ENCODE measurements at regions not wholly inside any gene's neighbourhood (a gene's known extent, or its start where the extent isn't known, plus 50 kb on each side); places are given as distances from the start of the nearest gene placed in this dataset.

GRCh38 chr12:105983622-105984320, 155.0 kb downstream of the NUAK1 start:
- no peak overlapping the region for H3K4me3 ChIP-seq (ENCODE audit: low read length in 2 of 2)
- H3K4me1 ChIP-seq (ENCODE audit: control insufficient read depth in 2 of 2, insufficient read depth in 2 of 2, low read length in 2 of 2) = no peaks in the 10 kb centered on the region
- no peaks in the 10 kb centered on the region for H3K36me3 ChIP-seq (ENCODE audit: control insufficient read depth in 2 of 2, insufficient read depth in 2 of 2, low read length in 1 of 2)
- DNase-seq (ENCODE audit: low read depth in 6 of 9, low spot score in 9 of 9) = no peak
- 78% methylated on average over 7 of the region's 7 CpGs for WGBS
- H3K9me3 ChIP-seq (ENCODE audit: control insufficient read depth in 2 of 2, insufficient read depth in 1 of 2, low read length in 1 of 2) = no peaks in the 10 kb centered on the region
- H3K27me3 ChIP-seq (ENCODE audit: control insufficient read depth in 2 of 2, insufficient read depth in 1 of 2, low read length in 1 of 2) = no peaks in the 10 kb centered on the region
- no peak overlapping the region for H3K27ac ChIP-seq (ENCODE audit: low read depth in 1 of 2, low read length in 1 of 2)

DNA sequence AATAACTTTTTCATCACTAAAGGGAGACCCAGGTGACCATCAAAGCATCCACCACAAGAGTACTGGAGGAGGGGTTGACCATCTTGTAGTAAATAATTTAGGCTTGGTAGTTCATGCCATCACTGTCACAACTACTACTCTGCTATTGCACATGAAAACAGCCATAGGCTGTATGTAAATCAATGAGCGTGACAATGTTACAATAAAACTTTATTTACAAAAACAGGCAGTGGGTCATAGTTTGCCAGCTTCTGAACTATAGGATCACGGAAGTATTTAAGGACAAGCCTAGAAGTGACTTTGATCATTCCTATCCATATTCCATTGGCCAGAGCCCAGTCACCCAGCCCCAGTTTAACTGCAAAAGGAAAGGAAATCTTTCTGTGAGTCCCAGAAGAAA, 153.4 kb downstream of the NUAK1 start:
- peaks cover 0 to 1% of the 10 kb centered on the region in 2 donors for H3K9me3 ChIP-seq (ENCODE audit: control insufficient read depth in 2 of 2, insufficient read depth in 1 of 2, low read length in 1 of 2)
- WGBS = 70% methylated on average over 2 of the region's 2 CpGs
- no peak for DNase-seq (ENCODE audit: low read depth in 6 of 9, low spot score in 9 of 9)
- H3K27me3 ChIP-seq (ENCODE audit: control insufficient read depth in 2 of 2, insufficient read depth in 1 of 2, low read length in 1 of 2) = no peaks in the 10 kb centered on the region
- no peak overlapping the region for H3K4me3 ChIP-seq (ENCODE audit: low read length in 2 of 2)
- no peaks in the 10 kb centered on the region for H3K36me3 ChIP-seq (ENCODE audit: control insufficient read depth in 2 of 2, insufficient read depth in 2 of 2, low read length in 1 of 2)
- no peak overlapping the region for H3K27ac ChIP-seq (ENCODE audit: low read depth in 1 of 2, low read length in 1 of 2)
- H3K4me1 ChIP-seq (ENCODE audit: control insufficient read depth in 2 of 2, insufficient read depth in 2 of 2, low read length in 2 of 2) = no peaks in the 10 kb centered on the region

DNA sequence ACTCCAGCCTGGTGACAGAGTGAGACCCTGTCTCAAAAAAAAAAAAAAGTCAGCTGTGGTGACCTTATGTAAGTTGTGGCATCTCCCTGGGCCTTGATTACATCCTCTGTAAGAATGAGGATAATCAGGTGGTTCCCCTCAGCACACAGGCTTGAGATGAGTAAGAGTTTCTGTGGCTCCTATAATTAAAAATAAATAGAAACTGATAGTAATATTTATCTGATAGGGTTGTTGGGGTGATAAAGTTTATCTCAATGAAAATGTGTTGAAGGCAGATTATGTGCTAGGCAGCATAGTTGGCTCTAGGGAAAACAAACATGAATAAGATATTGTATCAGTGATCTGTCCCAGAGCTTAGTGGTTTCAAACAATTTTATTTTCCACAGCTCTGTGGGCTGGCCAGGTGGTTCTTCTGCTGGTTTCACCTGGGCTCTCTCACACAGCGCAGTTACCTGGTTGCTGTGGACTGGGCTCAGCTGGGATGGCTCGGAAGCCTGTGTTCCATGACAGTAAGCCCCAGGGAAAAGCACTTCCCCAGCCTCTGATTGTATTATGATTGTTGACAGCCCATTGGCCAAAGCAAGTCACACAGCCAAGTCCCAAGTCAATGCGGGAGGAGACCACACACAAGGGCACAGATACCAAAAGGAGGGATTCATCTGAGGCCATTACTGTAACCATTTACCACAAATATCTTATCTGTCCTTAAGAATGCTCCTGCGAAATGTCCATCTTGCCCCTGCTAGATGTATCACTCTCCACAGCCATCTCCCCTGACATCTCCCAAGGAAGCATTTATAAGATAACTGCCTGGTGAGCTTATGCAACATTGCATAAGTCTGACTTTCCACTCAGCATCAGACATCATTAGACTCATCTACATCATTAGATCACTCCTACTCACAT, 151.7 kb downstream of the NUAK1 start:
- H3K36me3 ChIP-seq (ENCODE audit: control insufficient read depth in 2 of 2, insufficient read depth in 2 of 2, low read length in 1 of 2) = no peaks in the 10 kb centered on the region
- 71% methylated on average over 4 of the region's 4 CpGs for WGBS
- H3K4me3 ChIP-seq (ENCODE audit: low read length in 2 of 2) = no peak overlapping the region
- H3K27ac ChIP-seq (ENCODE audit: low read depth in 1 of 2, low read length in 1 of 2) = no peak overlapping the region
- H3K27me3 ChIP-seq (ENCODE audit: control insufficient read depth in 2 of 2, insufficient read depth in 1 of 2, low read length in 1 of 2) = no peaks in the 10 kb centered on the region
- H3K4me1 ChIP-seq (ENCODE audit: control insufficient read depth in 2 of 2, insufficient read depth in 2 of 2, low read length in 2 of 2) = no peaks in the 10 kb centered on the region
- no peak for DNase-seq (ENCODE audit: low read depth in 6 of 9, low spot score in 9 of 9)
- peaks cover 0 to 1% of the 10 kb centered on the region in 2 donors for H3K9me3 ChIP-seq (ENCODE audit: control insufficient read depth in 2 of 2, insufficient read depth in 1 of 2, low read length in 1 of 2)

DNA sequence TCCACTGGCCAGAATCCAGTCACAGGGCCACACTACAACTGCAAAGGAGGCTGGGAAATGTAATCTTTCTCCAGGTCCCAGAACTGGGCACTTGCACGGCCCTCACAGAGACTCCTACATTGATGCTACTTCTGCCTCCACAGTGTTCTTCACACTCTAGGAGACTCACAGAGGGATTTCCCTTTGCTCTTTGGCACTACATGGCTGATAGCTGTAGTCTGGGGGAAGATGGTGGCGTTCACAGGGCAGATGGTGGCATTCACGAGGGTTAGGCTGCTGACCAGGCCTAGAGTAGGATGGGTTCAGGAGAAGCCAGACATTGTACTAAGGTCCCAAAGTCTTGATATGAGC, 151.1 kb downstream of the NUAK1 start:
- Histone ChIP-seq H3K4me1 (ENCODE audit: control insufficient read depth in 2 of 2, insufficient read depth in 2 of 2, low read length in 2 of 2) (no peaks in the 10 kb centered on the region), H3K4me3 (ENCODE audit: low read length in 2 of 2) (no peak overlapping the region), H3K27ac (ENCODE audit: low read depth in 1 of 2, low read length in 1 of 2) (no peak overlapping the region), H3K27me3 (ENCODE audit: control insufficient read depth in 2 of 2, insufficient read depth in 1 of 2, low read length in 1 of 2) (no peaks in the 10 kb centered on the region), H3K9me3 (ENCODE audit: control insufficient read depth in 2 of 2, insufficient read depth in 1 of 2, low read length in 1 of 2) (peaks cover 0 to 1% of the 10 kb centered on the region in 2 donors), H3K36me3 (ENCODE audit: control insufficient read depth in 2 of 2, insufficient read depth in 2 of 2, low read length in 1 of 2) (no peaks in the 10 kb centered on the region)
- 94% methylated on average over 3 of the region's 3 CpGs for WGBS
- no peak for DNase-seq (ENCODE audit: low read depth in 6 of 9, low spot score in 9 of 9)

DNA sequence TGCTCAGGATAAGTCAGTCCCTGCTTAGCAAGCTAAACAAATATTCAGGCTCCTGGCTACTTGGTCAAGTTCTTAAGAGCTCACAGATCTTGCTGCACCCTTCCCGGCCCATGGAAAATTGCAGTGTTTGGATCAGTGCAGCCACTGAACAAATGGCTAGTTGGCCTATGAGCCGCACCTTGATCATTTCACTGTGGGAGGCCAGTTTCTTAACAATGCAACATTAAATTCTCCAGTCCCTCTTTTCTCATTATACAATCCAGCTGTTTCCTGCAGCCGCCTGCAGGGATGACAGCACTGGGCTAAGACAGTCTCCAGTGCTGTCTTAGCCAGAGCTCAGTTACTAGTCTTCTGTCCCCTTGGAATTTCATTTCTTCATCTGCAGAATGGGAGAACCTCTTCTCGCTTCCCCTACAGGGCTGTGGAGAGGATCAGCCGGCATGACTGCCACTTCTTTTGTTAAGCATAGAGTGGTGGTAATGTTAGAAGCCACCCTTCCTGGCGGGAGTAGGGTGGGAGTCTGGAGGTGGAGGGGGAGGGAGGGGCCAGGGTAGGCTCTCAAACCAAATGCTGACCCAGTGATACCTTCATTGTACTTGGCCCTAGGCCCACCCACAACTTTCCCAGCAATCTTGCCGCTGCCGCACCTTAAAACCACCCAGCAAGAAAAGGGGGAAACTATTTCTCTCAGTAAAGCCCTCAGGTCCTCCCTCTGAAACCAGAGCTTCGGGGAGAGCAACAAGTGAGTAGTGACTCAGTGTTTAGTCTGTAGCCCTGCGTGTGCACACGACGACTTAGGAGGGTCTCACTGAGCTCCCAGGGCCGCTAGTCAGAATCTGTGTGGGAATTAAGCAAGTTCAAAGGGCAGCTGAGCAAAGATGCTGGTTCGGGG, 145.7 kb downstream of the NUAK1 start:
- peaks cover 0 to 2% of the 10 kb centered on the region in 2 donors for H3K4me1 ChIP-seq (ENCODE audit: control insufficient read depth in 2 of 2, insufficient read depth in 2 of 2, low read length in 2 of 2)
- 79% methylated on average over 14 of the region's 14 CpGs for WGBS
- peak overlapping the region in 1 of 2 donors; percentile 5 for H3K27ac ChIP-seq (ENCODE audit: low read depth in 1 of 2, low read length in 1 of 2)
- no peaks in the 10 kb centered on the region for H3K36me3 ChIP-seq (ENCODE audit: control insufficient read depth in 2 of 2, insufficient read depth in 2 of 2, low read length in 1 of 2)
- no peak for DNase-seq (ENCODE audit: low read depth in 6 of 9, low spot score in 9 of 9)
- no peaks in the 10 kb centered on the region for H3K27me3 ChIP-seq (ENCODE audit: control insufficient read depth in 2 of 2, insufficient read depth in 1 of 2, low read length in 1 of 2)
- H3K4me3 ChIP-seq (ENCODE audit: low read length in 2 of 2) = no peak overlapping the region
- peaks cover 0 to 1% of the 10 kb centered on the region in 2 donors for H3K9me3 ChIP-seq (ENCODE audit: control insufficient read depth in 2 of 2, insufficient read depth in 1 of 2, low read length in 1 of 2)

DNA sequence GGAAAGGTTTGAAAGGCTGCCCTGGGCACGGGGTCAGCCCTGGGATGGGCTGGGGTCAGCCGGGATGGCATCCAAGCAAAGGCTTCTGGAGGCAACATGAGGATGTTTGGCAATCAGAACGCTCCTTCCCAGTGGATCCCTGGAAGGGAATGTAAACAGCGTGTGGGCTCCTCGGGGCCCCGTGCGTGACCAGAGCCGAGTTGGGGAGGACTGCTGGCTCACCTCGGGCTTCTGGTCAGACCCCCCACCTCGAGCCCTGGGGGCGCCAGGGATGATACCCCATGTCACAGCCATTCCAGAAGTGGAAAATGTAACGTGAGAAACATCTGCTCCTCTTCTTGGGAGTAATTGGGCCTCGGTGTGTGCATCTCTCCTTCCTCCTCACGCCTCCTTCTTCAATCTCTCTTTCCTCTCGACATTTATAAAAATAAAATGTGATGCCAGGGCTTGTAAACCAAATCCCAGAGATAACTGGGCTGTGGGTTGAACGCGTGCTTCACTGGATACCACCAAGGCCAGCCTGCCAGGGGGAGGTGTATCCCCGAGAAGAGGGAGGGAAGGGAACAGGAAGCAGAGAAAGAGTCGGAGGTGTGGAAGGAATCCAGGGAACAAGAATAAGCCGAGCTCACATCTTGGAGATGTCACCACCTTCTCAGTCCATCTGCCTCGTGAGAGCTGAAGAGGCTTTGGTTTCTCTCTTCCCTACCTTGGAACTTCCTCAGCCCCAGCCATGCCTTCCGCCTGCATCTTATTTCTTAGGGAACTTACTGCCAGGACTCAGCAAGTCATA, 144.8 kb downstream of the NUAK1 start:
- DNase-seq (ENCODE audit: low read depth in 6 of 9, low spot score in 9 of 9) = no peak
- no peak overlapping the region for H3K4me3 ChIP-seq (ENCODE audit: low read length in 2 of 2)
- H3K36me3 ChIP-seq (ENCODE audit: control insufficient read depth in 2 of 2, insufficient read depth in 2 of 2, low read length in 1 of 2) = no peaks in the 10 kb centered on the region

GRCh38 chr12:105995961-105996431, 142.8 kb downstream of the NUAK1 start:
- 97% methylated on average over 4 of the region's 4 CpGs for WGBS
- Histone ChIP-seq H3K4me1 (ENCODE audit: control insufficient read depth in 2 of 2, insufficient read depth in 2 of 2, low read length in 2 of 2) (peaks cover 0 to 2% of the 10 kb centered on the region in 2 donors), H3K27me3 (ENCODE audit: control insufficient read depth in 2 of 2, insufficient read depth in 1 of 2, low read length in 1 of 2) (no peaks in the 10 kb centered on the region), H3K9me3 (ENCODE audit: control insufficient read depth in 2 of 2, insufficient read depth in 1 of 2, low read length in 1 of 2) (no peaks in the 10 kb centered on the region), H3K36me3 (ENCODE audit: control insufficient read depth in 2 of 2, insufficient read depth in 2 of 2, low read length in 1 of 2) (no peaks in the 10 kb centered on the region), H3K27ac (ENCODE audit: low read depth in 1 of 2, low read length in 1 of 2) (no peak overlapping the region), H3K4me3 (ENCODE audit: low read length in 2 of 2) (no peak overlapping the region)
- no peak for DNase-seq (ENCODE audit: low read depth in 6 of 9, low spot score in 9 of 9)

More for the DNA sequence above, 144.8 kb downstream of the NUAK1 start:
- Histone ChIP-seq H3K4me1 (ENCODE audit: control insufficient read depth in 2 of 2, insufficient read depth in 2 of 2, low read length in 2 of 2) (peaks cover 0 to 2% of the 10 kb centered on the region in 2 donors), H3K27ac (ENCODE audit: low read depth in 1 of 2, low read length in 1 of 2) (peak overlapping the region in 1 of 2 donors; percentile 5), H3K9me3 (ENCODE audit: control insufficient read depth in 2 of 2, insufficient read depth in 1 of 2, low read length in 1 of 2) (peaks cover 0 to 1% of the 10 kb centered on the region in 2 donors), H3K27me3 (ENCODE audit: control insufficient read depth in 2 of 2, insufficient read depth in 1 of 2, low read length in 1 of 2) (no peaks in the 10 kb centered on the region)
- WGBS = 82% methylated on average over 22 of the region's 22 CpGs

GRCh38 chr12:105998561-105998960, 140.2 kb downstream of the NUAK1 start:
- H3K27me3 ChIP-seq (ENCODE audit: control insufficient read depth in 2 of 2, insufficient read depth in 1 of 2, low read length in 1 of 2) = no peaks in the 10 kb centered on the region
- DNase-seq (ENCODE audit: low read depth in 6 of 9, low spot score in 9 of 9) = no peak
- H3K4me1 ChIP-seq (ENCODE audit: control insufficient read depth in 2 of 2, insufficient read depth in 2 of 2, low read length in 2 of 2) = peaks cover 0 to 2% of the 10 kb centered on the region in 2 donors
- 95% methylated on average over 1 of the region's 1 CpG for WGBS
- H3K4me3 ChIP-seq (ENCODE audit: low read length in 2 of 2) = no peak overlapping the region
- no peaks in the 10 kb centered on the region for H3K9me3 ChIP-seq (ENCODE audit: control insufficient read depth in 2 of 2, insufficient read depth in 1 of 2, low read length in 1 of 2)
- no peak overlapping the region for H3K27ac ChIP-seq (ENCODE audit: low read depth in 1 of 2, low read length in 1 of 2)
- no peaks in the 10 kb centered on the region for H3K36me3 ChIP-seq (ENCODE audit: control insufficient read depth in 2 of 2, insufficient read depth in 2 of 2, low read length in 1 of 2)
